CD14-positive monocyte (primary cell): ENCODE measurements at regions not wholly inside any gene's neighbourhood (a gene's known extent, or its start where the extent isn't known, plus 50 kb on each side); places are given as distances from the start of the nearest gene placed in this dataset.

ENCODE experiments used
- DNase-seq, 3 donors: peaks; one replicate each; pipeline ENCODE4 v3.0.0-alpha.2; 2011 to 2022
- H2AFZ ChIP-seq: 2 replicates; pipeline ENCODE4 v1.6.0; 2012; ENCODE audit warnings: mild to moderate bottlenecking, low read depth, low read length, inconsistent platforms; ENCODE audit not compliant: insufficient read depth, poor library complexity, severe bottlenecking
- H3K27ac ChIP-seq, 2 donors: 1 replicate in 1 of 2; 2 replicates in 1 of 2; pipeline ENCODE4 v1.5.1; 2012 to 2013; ENCODE audit warnings: low read length in 2 of 2, control low read depth in 1 of 2, inconsistent platforms in 1 of 2, low read depth in 1 of 2, mild to moderate bottlenecking in 1 of 2
- H3K27me3 ChIP-seq, 2 donors: one replicate each; pipeline versions ENCODE4 v1.6.0 to v1.6.1; 2011 to 2013; ENCODE audit warnings: low read length in 2 of 2; ENCODE audit not compliant: control insufficient read depth in 2 of 2, insufficient read depth in 2 of 2
- H3K36me3 ChIP-seq, 2 donors: replicated peaks in 1 of 2; 1 replicate in 1 of 2; 2 replicates in 1 of 2; pipeline versions ENCODE4 v1.5.1 to v1.6.1; 2012 to 2013; ENCODE audit warnings: low read length in 2 of 2, control low read depth in 1 of 2, inconsistent platforms in 1 of 2, mild to moderate bottlenecking in 1 of 2; ENCODE audit not compliant: insufficient read depth in 2 of 2, control insufficient read depth in 1 of 2
- H3K4me1 ChIP-seq, 2 donors: 1 replicate in 1 of 2; 2 replicates in 1 of 2; pipeline versions ENCODE4 v1.5.1 to v1.6.1; 2012 to 2013; ENCODE audit warnings: low read length in 2 of 2, control low read depth in 1 of 2, inconsistent platforms in 1 of 2, mild to moderate bottlenecking in 1 of 2, moderate library complexity in 1 of 2; ENCODE audit not compliant: insufficient read depth in 2 of 2, control insufficient read depth in 1 of 2
- H3K4me2 ChIP-seq: replicated peaks from 2 replicates; pipeline ENCODE3; 2012; ENCODE audit warnings: low read length, moderate library complexity, mild to moderate bottlenecking; ENCODE audit not compliant: poor library complexity, severe bottlenecking; ENCODE audit errors: extremely low read depth
- H3K4me3 ChIP-seq, 3 experiments: fragments of 200-600 bp in 1 of 3; sonication (generic) in 1 of 3; replicated peaks in 1 of 3; 1 replicate in 2 of 3; 2 replicates in 1 of 3; pipeline ENCODE4 v1.5.1; 2011 to 2013; ENCODE audit warnings: low read length in 3 of 3, mild to moderate bottlenecking in 3 of 3, control low read depth in 2 of 3, low read depth in 2 of 3, inconsistent platforms in 1 of 3, moderate library complexity in 1 of 3
- H3K79me2 ChIP-seq: 2 replicates; pipeline ENCODE4 v1.6.0; 2012; ENCODE audit warnings: mild to moderate bottlenecking, control low read depth, inconsistent platforms, low read length, moderate library complexity; ENCODE audit not compliant: insufficient read depth
- H3K9ac ChIP-seq: 2 replicates; pipeline ENCODE4 v1.6.0; 2017; ENCODE audit warnings: low read length, mild to moderate bottlenecking; ENCODE audit not compliant: insufficient read depth, poor library complexity, severe bottlenecking
- H3K9me3 ChIP-seq, 2 donors: replicated peaks in 1 of 2; 1 replicate in 1 of 2; 2 replicates in 1 of 2; pipeline versions ENCODE4 v1.5.1 to v1.6.1; 2012 to 2013; ENCODE audit warnings: low read length in 2 of 2, control low read depth in 1 of 2; ENCODE audit not compliant: control insufficient read depth in 1 of 2, insufficient read depth in 1 of 2
- H4K20me1 ChIP-seq: 2 replicates; pipeline ENCODE4 v1.6.0; 2012; ENCODE audit warnings: mild to moderate bottlenecking, low read length, control low read depth, moderate library complexity; ENCODE audit not compliant: insufficient read depth
- H3K27ac Mint-ChIP-seq, 7 donors: one replicate each; pipeline ENCODE4 v1.8.0; 2020; ENCODE audit warnings: mild to moderate bottlenecking in 7 of 7, mixed read lengths in 7 of 7, moderate library complexity in 6 of 7, inconsistent platforms in 2 of 7
- H3K27me3 Mint-ChIP-seq, 3 donors: one replicate each; pipeline ENCODE4 v1.8.0; 2021 to 2022; ENCODE audit warnings: low read depth in 3 of 3, mild to moderate bottlenecking in 3 of 3, mixed read lengths in 3 of 3, moderate library complexity in 3 of 3, inconsistent platforms in 1 of 3
- H3K36me3 Mint-ChIP-seq, 2 donors: one replicate each; pipeline ENCODE4 v1.8.0; 2020; ENCODE audit warnings: mixed read lengths in 2 of 2, inconsistent platforms in 1 of 2, mild to moderate bottlenecking in 1 of 2
- H3K4me1 Mint-ChIP-seq: one replicate; pipeline ENCODE4 v1.8.0; 2020; ENCODE audit warnings: mild to moderate bottlenecking, mixed read lengths
- H3K4me3 Mint-ChIP-seq, 2 donors: one replicate each; pipeline ENCODE4 v1.8.0; 2020; ENCODE audit warnings: mild to moderate bottlenecking in 2 of 2, mixed read lengths in 2 of 2, moderate library complexity in 1 of 2
- H3K9me3 Mint-ChIP-seq, 7 donors: one replicate each; pipeline ENCODE4 v1.8.0; 2020 to 2022; ENCODE audit warnings: mixed read lengths in 7 of 7, mild to moderate bottlenecking in 6 of 7, moderate library complexity in 6 of 7, inconsistent platforms in 2 of 7
- CTCF ChIP-seq: fragments of 200-600 bp; IDR thresholded peaks from one replicate; pipeline ENCODE4 v1.8.0; 2022; ENCODE audit warnings: antibody characterized with exemption, mild to moderate bottlenecking
- WGBS: methylation state at CpG from one replicate; pipeline ENCODE4 v1.1.5; 2013; ENCODE audit warnings: missing lambda C conversion rate; ENCODE audit not compliant: insufficient coverage; 5-methylcytosine and 5-hydroxymethylcytosine counted together
- intact Hi-C, 2 donors: fragments of 100-400 bp; cut with micrococcal nuclease; formaldehyde crosslinking; loops; one replicate each; pipeline versions ENCODE4 v1.15.0 to v1.15.1; 2023

- Histone ChIP-seq H3K79me2 (no peaks in the 10 kb centered on the region), H3K4me1 (peaks cover 78 to 81% of the 10 kb centered on the region in 2 donors), H4K20me1 (no peaks in the 10 kb centered on the region), H3K27me3 (no peaks in the 10 kb centered on the region), H3K4me3 (peak overlapping the region in 1 of 3 experiments; percentile 52), H3K9me3 (peaks cover 0 to 4% of the 10 kb centered on the region in 2 donors), H3K9ac (peak overlapping the region; percentile 28), H3K36me3 (no peaks in the 10 kb centered on the region), H3K4me2 (peak overlapping the region; percentile 63), H2AFZ (peak overlapping the region; percentile 62), H3K27ac (peak overlapping the region; percentile 72 to 85)
- DNase-seq: peak; percentile 82 to 88 (median 85)
- H3K27me3 Mint-ChIP-seq: peaks cover 0 to 11% (median 2%) of the 10 kb centered on the region in 3 donors
- peaks cover 0 to 4% (median under 1%) of the 10 kb centered on the region in 7 donors for H3K9me3 Mint-ChIP-seq
- no peak for TF ChIP-seq CTCF
- no peaks in the 10 kb centered on the region for H3K36me3 Mint-ChIP-seq
- intact Hi-C loops: loop anchor here in 1 of 2 donors (2.0 to 5.0 kb wide), 2 partner anchors 43 to 45 kb away; no protein-coding TSS in a partner anchor
- H3K4me1 Mint-ChIP-seq: peaks cover 70% of the 10 kb centered on the region
- peak overlapping the region in 1 of 2 donors; percentile 73 for H3K4me3 Mint-ChIP-seq
- WGBS: 12% methylated on average over 21 of the region's 24 CpGs
- peak overlapping the region; percentile 82 to 95 (median 93) for H3K27ac Mint-ChIP-seq
These were observed 297.4 kb downstream of the QKI start for GRCh38 chr6:163711615-163712565.
